ENCODE measurements at regions not wholly inside any gene's neighbourhood (a gene's known extent, or its start where the extent isn't known, plus 50 kb on each side); places are given as distances from the start of the nearest gene placed in this dataset.
"Not testable (repeated sequence)": the region's sequence is repeated elsewhere in the genome, so short reads cannot be mapped to it uniquely, and the experiment has no call there.

DNA sequence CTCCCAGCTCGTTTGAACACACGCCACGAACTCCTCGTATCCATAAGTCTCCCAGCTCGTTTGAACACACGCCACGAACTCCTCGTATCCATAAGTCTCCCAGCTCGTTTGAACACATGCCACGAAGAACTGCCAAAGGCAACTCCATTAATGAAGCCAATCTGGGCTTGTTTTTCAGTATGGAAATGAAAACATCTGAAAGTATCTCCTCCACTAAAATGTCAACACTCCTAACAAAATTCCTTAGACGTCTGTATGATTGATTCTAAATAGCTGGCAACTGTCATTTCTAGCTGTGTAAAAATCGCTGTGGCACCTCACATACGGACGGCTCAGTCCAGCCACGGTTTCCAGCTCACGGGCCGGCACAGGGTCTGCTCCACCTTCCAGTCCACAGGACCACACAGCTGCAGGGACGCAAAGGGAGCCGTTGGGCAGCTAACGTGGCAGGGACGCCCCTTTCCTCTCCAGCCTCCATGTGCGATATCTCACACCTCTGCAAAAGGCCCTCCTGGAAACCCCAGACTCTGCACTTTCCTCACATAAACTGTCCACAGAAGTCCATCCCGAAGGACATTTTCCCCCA, 67.1 kb upstream of the METRNL start:
- no peak for DNase-seq (ENCODE audit: low read depth in 1 of 2, low spot score in 1 of 2)
- in situ Hi-C loops (cut with HindIII; ENCODE audit: low pct_unique_long_range_greater_than_20kb, low sequenced_read_pairs), result no loop called here
- TF ChIP-seq JUND (IDR thresholded peaks at IDR 0.05; ENCODE audit: low read depth), result no peak

DNA sequence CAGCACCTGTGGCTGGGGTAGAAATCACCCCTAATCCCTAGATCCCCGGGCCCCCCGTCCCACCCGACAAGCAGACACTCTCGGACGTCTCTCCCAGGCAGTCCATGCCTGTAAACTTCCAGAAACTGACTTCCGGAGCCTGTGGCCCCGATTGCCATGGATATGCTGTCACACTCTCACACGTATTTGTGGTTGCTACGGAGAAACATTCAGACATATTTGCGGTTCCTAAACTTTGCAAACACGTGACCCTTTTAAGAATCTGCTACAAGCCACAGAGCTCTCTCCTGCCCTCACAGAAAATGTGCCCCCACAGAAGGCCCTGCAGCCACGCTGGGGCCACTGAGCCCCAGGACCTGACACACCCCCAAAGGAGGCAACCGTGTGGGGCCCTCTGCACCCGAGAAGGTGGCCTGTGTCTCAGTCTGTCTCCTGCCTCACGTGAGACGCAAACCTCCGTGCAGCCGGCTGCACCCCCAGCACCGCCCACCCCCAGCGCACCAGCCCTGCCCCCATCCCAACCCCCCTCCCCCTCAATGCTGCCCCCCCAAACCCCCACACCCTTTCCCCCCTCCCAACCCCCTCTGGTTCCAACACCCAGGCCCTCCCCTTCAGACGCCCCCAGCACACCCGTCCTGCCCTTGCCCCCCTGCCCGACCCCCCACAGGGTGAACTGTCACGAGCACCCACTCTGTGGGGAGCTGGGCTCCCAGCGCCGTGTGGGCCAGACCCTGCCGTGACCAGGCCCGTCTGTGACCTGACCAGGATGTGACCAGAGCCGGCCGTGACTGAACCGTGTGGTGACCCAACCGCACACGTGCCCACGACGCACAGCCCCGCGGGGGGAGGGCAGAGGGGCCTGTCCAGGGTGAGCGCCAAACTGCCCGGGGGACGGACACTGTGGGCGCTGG, 66.3 kb upstream of the METRNL start:
- in situ Hi-C loops (cut with HindIII; ENCODE audit: low pct_unique_long_range_greater_than_20kb, low sequenced_read_pairs), result no loop called here
- no peak for DNase-seq (ENCODE audit: low read depth in 1 of 2, low spot score in 1 of 2)
- no peak for TF ChIP-seq JUND (IDR thresholded peaks at IDR 0.05; ENCODE audit: low read depth)

DNA sequence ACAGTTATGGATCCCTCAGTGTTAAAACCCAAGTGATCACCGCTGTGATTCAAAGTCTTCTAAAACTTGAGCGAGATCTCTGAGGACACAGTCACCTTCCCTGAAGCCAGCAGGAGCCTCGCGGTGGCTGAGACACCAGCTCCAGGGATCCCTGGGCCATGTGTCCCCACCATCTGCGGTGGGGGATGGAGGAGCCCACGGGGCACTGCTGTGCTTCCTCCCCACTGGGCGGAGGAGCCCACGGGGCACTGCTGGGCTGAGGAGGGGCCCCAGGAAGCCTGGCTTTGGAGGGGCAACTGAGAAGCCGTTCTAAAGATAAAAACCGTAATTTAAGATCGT, 65.7 kb upstream of the METRNL start:
- in situ Hi-C loops (cut with HindIII; ENCODE audit: low pct_unique_long_range_greater_than_20kb, low sequenced_read_pairs), result no loop called here
- no peak for TF ChIP-seq JUND (IDR thresholded peaks at IDR 0.05; ENCODE audit: low read depth)
- DNase-seq (ENCODE audit: low read depth in 1 of 2, low spot score in 1 of 2), result no peak

DNA sequence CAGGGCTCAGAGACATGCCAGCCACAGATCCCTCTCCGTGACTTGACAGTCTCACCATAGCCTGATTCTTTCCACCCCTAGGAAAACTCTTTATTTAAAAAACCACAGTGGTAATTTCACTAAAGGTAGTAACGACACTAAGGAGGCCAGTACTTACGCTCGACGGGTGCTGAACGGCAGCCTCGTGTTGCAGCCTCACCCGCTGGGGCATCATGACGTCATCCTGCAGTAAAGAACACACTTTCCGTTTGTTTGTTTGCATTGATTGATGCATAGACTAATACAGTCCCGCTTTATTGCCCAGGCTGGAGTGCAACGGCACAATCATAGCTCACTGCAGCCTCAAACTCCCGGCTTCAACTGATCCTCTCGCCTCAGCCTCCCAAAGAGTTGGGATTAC, 65.1 kb upstream of the METRNL start:
- DNase-seq (ENCODE audit: low read depth in 1 of 2, low spot score in 1 of 2), result no peak
- no peak for TF ChIP-seq JUND (IDR thresholded peaks at IDR 0.05; ENCODE audit: low read depth)
- in situ Hi-C loops (cut with HindIII; ENCODE audit: low pct_unique_long_range_greater_than_20kb, low sequenced_read_pairs), result no loop called here

DNA sequence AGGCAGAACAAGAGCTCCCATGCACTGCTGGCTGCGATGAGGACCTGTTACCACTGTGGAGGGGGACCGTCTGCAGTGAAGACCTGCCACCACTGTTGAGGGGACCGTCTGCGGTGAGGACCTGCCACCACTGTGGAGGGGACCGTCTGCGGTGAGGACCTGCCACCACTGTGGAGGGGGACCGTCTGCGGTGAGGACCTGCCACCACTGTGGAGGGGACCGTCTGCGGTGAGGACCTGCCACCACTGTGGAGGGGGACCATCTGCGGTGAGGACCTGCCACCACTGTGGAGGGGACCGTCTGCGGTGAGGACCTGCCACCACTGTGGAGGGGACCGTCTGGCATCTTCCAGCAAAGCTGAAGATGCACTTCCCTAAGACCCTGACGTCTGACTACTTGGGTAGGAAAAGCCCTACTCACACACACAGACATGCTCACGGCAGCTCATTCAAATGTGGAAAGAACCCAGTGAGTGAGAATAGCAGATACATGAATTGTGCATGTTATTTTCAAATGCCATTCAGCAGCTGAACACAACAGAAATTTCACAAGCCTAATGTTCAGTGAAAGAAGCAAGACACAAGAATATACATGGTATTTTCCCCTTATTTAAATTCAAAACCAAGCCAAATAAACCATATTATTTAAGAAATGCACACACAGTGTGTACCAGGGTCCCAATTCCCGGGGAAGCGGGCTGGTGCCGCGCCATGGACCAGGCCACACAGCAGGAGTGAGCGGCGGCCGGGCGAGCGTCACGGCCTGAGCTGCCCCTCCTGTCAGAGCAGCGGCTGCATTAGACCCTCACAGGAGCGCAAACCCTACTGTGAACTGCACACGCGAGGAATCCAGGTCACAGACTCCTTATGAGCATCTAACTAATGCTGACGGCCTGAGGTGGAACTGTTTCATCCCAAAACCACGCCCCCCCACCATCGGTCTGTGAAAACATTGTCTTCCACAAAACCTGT, 64.2 kb upstream of the METRNL start:
- in situ Hi-C loops (cut with HindIII; ENCODE audit: low pct_unique_long_range_greater_than_20kb, low sequenced_read_pairs), result no loop called here

DNA sequence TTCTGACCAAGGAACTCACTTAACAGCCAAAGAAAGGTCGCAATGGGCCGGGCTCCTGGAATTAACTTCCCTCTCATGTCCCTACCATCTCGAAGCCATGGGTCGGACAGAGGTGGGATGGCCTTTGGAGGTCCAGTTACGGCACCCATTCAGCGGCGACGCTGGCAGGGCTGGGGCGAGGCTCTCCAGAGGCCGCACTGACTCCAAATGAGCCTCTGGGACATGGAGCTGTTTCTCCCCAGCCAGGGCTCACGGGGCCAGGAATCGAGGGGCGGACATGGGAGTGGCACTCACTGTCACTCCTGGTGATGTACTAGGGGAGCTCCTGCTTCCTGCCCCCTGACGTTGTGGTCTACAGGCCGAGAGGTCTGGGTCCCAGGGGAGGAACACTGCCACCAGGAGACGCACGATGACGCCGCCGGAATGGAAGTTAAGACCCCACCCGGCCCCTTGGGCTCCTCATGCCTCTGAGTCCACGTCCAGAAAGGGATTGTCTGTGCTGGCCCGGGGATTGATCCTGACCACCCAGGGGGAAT, 60.7 kb upstream of the METRNL start:
- DNase-seq (ENCODE audit: low read depth in 1 of 2, low spot score in 1 of 2), result no peak
- in situ Hi-C loops (cut with HindIII; ENCODE audit: low pct_unique_long_range_greater_than_20kb, low sequenced_read_pairs), result no loop called here
- no peak for TF ChIP-seq JUND (IDR thresholded peaks at IDR 0.05; ENCODE audit: low read depth)

More for the DNA sequence above, 64.2 kb upstream of the METRNL start:
- DNase-seq (ENCODE audit: low read depth in 1 of 2, low spot score in 1 of 2), result no peak
- TF ChIP-seq JUND (IDR thresholded peaks at IDR 0.05; ENCODE audit: low read depth), result no peak

- no peak for DNase-seq (ENCODE audit: low read depth in 1 of 2, low spot score in 1 of 2)
- no peak for TF ChIP-seq JUND (IDR thresholded peaks at IDR 0.05; ENCODE audit: low read depth)
- in situ Hi-C loops (cut with HindIII; ENCODE audit: low pct_unique_long_range_greater_than_20kb, low sequenced_read_pairs), result no loop called here
Observed at GRCh38 chr17:83019376-83019775, 60.0 kb upstream of the METRNL start.

GRCh38 chr17:83024218-83024971, 55.0 kb upstream of the METRNL start:
- DNase-seq (ENCODE audit: low read depth in 1 of 2, low spot score in 1 of 2), result no peak
- in situ Hi-C loops (cut with HindIII; ENCODE audit: low pct_unique_long_range_greater_than_20kb, low sequenced_read_pairs), result no loop called here
- TF ChIP-seq JUND (IDR thresholded peaks at IDR 0.05; ENCODE audit: low read depth), result no peak

DNA sequence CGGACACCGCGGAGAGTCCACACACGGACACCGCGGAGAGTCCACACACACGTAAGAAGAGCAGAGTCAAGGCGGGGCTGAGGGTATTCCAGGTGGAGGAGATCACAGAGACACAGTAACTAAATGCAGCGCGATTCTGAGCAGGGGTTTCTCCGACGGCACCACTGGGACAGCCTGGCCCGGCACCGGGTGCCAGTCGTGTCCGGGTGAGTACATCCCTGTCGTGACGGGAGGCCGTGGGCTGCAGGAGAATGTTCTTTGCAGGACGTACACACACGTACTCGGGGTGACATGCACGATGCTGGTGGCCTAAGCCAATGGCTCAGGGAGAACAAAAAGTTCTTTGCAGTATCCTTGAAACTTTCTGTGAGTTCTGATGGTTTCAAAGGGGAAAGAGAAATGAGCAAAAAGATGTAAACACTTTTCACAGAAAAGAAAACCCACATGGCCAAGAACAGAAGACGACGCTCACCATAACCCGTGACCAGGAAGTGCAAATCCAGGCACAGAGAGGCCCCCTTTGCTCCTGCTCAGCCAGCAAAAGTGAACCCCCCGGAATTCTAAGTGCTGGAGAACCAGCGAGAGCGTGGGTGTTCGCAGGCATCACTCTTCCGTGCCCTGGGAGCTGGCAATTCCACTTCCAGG, 53.7 kb upstream of the METRNL start:
- no peak for DNase-seq (ENCODE audit: low read depth in 1 of 2, low spot score in 1 of 2)
- no peak for TF ChIP-seq JUND (IDR thresholded peaks at IDR 0.05; ENCODE audit: low read depth)
- in situ Hi-C loops (cut with HindIII; ENCODE audit: low pct_unique_long_range_greater_than_20kb, low sequenced_read_pairs), result no loop called here

GRCh38 chr17:83026311-83026811, 53.0 kb upstream of the METRNL start:
- no peak for DNase-seq (ENCODE audit: low read depth in 1 of 2, low spot score in 1 of 2)
- in situ Hi-C loops (cut with HindIII; ENCODE audit: low pct_unique_long_range_greater_than_20kb, low sequenced_read_pairs), result no loop called here
- TF ChIP-seq JUND (IDR thresholded peaks at IDR 0.05; ENCODE audit: low read depth), result no peak

GRCh38 chr17:83026921-83027320, 52.5 kb upstream of the METRNL start:
- DNase-seq (ENCODE audit: low read depth in 1 of 2, low spot score in 1 of 2); in situ Hi-C loops (cut with HindIII; ENCODE audit: low pct_unique_long_range_greater_than_20kb, low sequenced_read_pairs): not testable (repeated sequence)
